Kidney (tissue), 13 donors: ENCODE measurements at regions not wholly inside any gene's neighbourhood (a gene's known extent, or its start where the extent isn't known, plus 50 kb on each side); places are given as distances from the start of the nearest gene placed in this dataset.

ENCODE experiments used
- DNase-seq, 5 donors: peaks; one replicate each; pipeline ENCODE4 v3.0.0-alpha.2; 2013 to 2020
- FAIRE-seq: peaks from 2 replicates; lab custom pipeline; 2012; peaks lifted over from hg19 to GRCh38; lab: Jason Lieb, UNC
- H3K27ac ChIP-seq, 2 donors: one replicate each; pipeline ENCODE4 v1.7.0; 2013; ENCODE audit warnings: low read depth in 2 of 2, low read length in 2 of 2, inconsistent platforms in 1 of 2
- H3K27me3 ChIP-seq: one replicate; pipeline ENCODE4 v1.7.1; 2013; ENCODE audit warnings: low read length, inconsistent platforms; ENCODE audit not compliant: control insufficient read depth, insufficient read depth
- H3K36me3 ChIP-seq, 3 donors: one replicate each; pipeline versions ENCODE4 v1.7.0 to v1.7.1; 2013; ENCODE audit warnings: low read length in 3 of 3, control low read depth in 1 of 3, inconsistent platforms in 1 of 3; ENCODE audit not compliant: insufficient read depth in 3 of 3, control insufficient read depth in 2 of 3
- H3K4me1 ChIP-seq, 3 donors: one replicate each; pipeline versions ENCODE4 v1.7.0 to v1.7.1; 2013; ENCODE audit warnings: low read length in 3 of 3, inconsistent platforms in 1 of 3, low read depth in 1 of 3; ENCODE audit not compliant: control insufficient read depth in 2 of 3, insufficient read depth in 2 of 3
- H3K4me3 ChIP-seq, 3 donors: one replicate each; pipeline versions ENCODE4 v1.7.0 to v1.8.1; 2013; ENCODE audit warnings: low read length in 3 of 3, control low read depth in 1 of 3, inconsistent platforms in 1 of 3
- H3K9ac ChIP-seq, 3 donors: one replicate each; pipeline versions ENCODE4 v1.7.0 to v1.7.1; 2013; ENCODE audit warnings: low read length in 3 of 3, control low read depth in 1 of 3, inconsistent platforms in 1 of 3
- H3K9me3 ChIP-seq, 3 donors: one replicate each; pipeline versions ENCODE4 v1.7.0 to v1.7.1; 2013; ENCODE audit warnings: low read length in 3 of 3, control low read depth in 1 of 3, inconsistent platforms in 1 of 3; ENCODE audit not compliant: control insufficient read depth in 2 of 3, insufficient read depth in 1 of 3
- intact Hi-C: fragments of 100-400 bp; cut with DNase I; formaldehyde crosslinking; loops from one replicate; pipeline ENCODE4 v1.11.1; 2022
- TF ChIP-seq, protein P1 (sequence below): IDR thresholded peaks from 3 replicates; pipeline ENCODE4 v1.5.1; 2012; ENCODE audit warnings: mild to moderate bottlenecking, moderate library complexity, borderline replicate concordance; ENCODE audit not compliant: insufficient read depth; ENCODE audit errors: extremely low read depth
- donor health status: control.
- donor health status: control.
- donor health status: control.
- donor health status: control.
- donor health status: control.
- donor health status: DM: yes; HTN: yes; CAD: no.
- donor health status: Normal renal cell carcinoma (clear cell type).

DNA sequence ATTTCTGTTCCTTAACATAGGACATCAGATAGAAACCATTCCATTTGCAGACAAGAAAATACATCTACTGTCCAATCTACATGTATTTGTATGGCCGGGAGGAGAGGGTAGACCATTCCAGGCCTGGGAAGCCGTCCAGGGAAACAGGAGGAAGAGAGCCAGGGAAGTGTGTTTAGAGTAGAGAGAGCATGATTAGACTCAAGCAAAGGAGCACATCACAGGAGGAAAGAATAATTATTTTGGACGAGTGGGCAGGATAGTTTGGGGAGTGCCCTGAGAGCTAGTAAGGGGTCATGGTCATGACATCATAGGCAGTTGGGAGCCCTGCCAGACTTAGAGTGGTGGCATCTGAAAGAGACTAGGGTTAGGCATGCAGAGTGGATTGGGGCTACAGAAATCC, 250.0 kb downstream of the HIVEP2 start:
- Histone ChIP-seq H3K27me3 (no peaks in the 10 kb centered on the region), H3K36me3 (no peaks in the 10 kb centered on the region), H3K9ac (no peak overlapping the region), H3K27ac (no peak overlapping the region), H3K4me1 (peaks cover 0 to 3% (median 2%) of the 10 kb centered on the region in 3 donors), H3K4me3 (no peak overlapping the region), H3K9me3 (no peaks in the 10 kb centered on the region)
- intact Hi-C loops = loop anchor here (10.0 kb wide), 2 partner anchors 260 to 730 kb away; no protein-coding TSS in a partner anchor
- TF ChIP-seq, protein P1, sequence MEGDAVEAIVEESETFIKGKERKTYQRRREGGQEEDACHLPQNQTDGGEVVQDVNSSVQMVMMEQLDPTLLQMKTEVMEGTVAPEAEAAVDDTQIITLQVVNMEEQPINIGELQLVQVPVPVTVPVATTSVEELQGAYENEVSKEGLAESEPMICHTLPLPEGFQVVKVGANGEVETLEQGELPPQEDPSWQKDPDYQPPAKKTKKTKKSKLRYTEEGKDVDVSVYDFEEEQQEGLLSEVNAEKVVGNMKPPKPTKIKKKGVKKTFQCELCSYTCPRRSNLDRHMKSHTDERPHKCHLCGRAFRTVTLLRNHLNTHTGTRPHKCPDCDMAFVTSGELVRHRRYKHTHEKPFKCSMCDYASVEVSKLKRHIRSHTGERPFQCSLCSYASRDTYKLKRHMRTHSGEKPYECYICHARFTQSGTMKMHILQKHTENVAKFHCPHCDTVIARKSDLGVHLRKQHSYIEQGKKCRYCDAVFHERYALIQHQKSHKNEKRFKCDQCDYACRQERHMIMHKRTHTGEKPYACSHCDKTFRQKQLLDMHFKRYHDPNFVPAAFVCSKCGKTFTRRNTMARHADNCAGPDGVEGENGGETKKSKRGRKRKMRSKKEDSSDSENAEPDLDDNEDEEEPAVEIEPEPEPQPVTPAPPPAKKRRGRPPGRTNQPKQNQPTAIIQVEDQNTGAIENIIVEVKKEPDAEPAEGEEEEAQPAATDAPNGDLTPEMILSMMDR = no peak
- FAIRE-seq = no peak
- no peak for DNase-seq

DNA sequence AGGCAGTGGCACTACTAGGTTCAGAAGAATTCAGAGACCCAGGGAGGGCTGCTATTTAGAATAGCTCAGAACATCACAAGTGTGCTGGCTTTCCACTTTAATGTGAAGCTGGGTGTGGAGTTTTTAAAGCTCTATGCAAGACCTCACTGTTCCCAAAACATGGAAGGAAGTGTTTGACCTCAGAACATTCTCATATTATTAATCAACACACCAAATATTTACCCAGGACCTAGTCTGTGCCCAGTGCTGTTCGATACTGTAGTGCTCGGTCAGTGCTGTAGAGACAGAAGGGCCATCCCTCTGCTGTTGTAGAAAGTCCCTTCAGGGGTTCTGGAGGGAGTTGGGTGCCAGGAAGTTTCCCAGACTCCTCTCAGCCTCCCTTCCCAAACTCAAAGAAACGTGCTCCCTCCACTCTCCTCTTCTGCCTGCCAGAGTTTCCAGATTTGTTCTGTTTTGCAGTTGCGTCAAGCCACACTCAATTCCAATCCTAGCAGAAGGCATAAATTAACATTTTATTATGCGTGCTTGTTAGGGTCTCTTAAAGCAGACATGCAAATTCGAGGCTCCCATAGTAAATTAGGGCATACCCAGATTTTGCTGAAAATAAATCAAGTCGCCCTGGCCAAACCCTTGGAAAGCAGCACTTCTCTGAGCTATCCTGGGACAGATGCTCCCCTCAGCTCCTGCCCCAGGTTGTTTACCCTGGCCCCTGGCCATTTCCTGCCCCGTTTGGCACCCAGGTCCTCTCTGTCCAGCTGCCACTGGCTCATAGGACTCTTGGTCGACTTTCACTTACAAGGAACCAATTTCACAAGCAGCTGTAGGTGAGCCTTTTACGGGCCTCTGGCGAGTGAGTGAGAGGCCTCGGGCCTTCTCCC, 248.6 kb downstream of the HIVEP2 start:
- intact Hi-C loops = loop anchor here (10.0 kb wide), 2 partner anchors 258 to 728 kb away; no protein-coding TSS in a partner anchor
- TF ChIP-seq, protein P1 = no peak
- peaks cover 0 to 3% (median 2%) of the 10 kb centered on the region in 3 donors for H3K4me1 ChIP-seq
- H3K36me3 ChIP-seq = no peaks in the 10 kb centered on the region
- H3K9me3 ChIP-seq = no peaks in the 10 kb centered on the region
- no peak overlapping the region for H3K4me3 ChIP-seq
- DNase-seq (peak in 3 of 5 donors; percentile 56 to 90 (median 82)), FAIRE-seq (no peak)
- H3K9ac ChIP-seq = no peak overlapping the region
- no peaks in the 10 kb centered on the region for H3K27me3 ChIP-seq
- no peak overlapping the region for H3K27ac ChIP-seq

GRCh38 chr6:142697001-142697335, 248.0 kb downstream of the HIVEP2 start:
- H3K27ac ChIP-seq = no peak overlapping the region
- H3K4me1 ChIP-seq = peaks cover 0 to 3% (median 2%) of the 10 kb centered on the region in 3 donors
- no peak overlapping the region for H3K9ac ChIP-seq
- no peaks in the 10 kb centered on the region for H3K27me3 ChIP-seq
- FAIRE-seq (no peak), DNase-seq (no peak)
- no peak overlapping the region for H3K4me3 ChIP-seq
- TF ChIP-seq, protein P1 = no peak
- H3K9me3 ChIP-seq = no peaks in the 10 kb centered on the region
- H3K36me3 ChIP-seq = no peaks in the 10 kb centered on the region
- intact Hi-C loops = loop anchor here (10.0 kb wide), 2 partner anchors 258 to 728 kb away; no protein-coding TSS in a partner anchor
